ENCODE measurements at regions not wholly inside any gene's neighbourhood (a gene's known extent, or its start where the extent isn't known, plus 50 kb on each side); places are given as distances from the start of the nearest gene placed in this dataset.

DNA sequence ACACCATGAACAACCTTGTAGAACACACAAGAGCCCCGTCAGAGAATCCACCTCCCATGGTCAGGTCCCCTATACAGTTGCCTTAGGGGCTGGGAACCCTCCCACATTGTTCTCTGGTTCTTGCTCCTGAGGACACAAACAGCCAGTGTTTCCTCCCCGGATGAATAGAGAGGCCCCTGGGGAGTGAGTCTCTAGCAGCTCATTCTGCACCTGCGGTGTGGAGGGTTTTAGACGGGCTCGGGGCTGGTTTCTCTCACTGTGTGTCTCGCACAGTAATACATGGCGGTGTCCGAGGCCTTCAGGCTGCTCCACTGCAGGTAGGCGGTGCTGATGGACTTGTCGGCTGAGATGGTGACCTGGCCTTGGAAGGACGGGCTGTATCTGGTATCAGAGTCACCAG, 1052.1 kb downstream of the TMEM121 start:
- ATAC-seq (no peak), FAIRE-seq (no peak), DNase-seq (ENCODE audit: low read depth in 1 of 2, low spot score in 1 of 2) (no peak)
- Histone ChIP-seq H3K9me3 (no peaks in the 10 kb centered on the region), H3K4me2 (no peak overlapping the region), H3K4me1 (no peaks in the 10 kb centered on the region), H3K4me3 (no peak overlapping the region), H3K27ac (no peak overlapping the region)
- ChIA-PET CTCF (no interaction called here), POLR2A (no interaction called here)
- 22% methylated on average over 9 of the region's 11 CpGs for WGBS (ENCODE audit: missing lambda C conversion rate)
- no peak for TF ChIP-seq CBX2 (IDR thresholded peaks at IDR 0.05; ENCODE audit: borderline replicate concordance, low read depth)
- TF ChIP-seq, protein P1, sequence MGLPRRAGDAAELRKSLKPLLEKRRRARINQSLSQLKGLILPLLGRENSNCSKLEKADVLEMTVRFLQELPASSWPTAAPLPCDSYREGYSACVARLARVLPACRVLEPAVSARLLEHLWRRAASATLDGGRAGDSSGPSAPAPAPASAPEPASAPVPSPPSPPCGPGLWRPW (IDR thresholded peaks at IDR 0.05), result no peak
- no peak for TF ChIP-seq CEBPB (IDR thresholded peaks at IDR 0.05)
- TF ChIP-seq MYC (IDR thresholded peaks at IDR 0.05; ENCODE audit: borderline replicate concordance, low read length), result no peak
- TF ChIP-seq CHD2 (IDR thresholded peaks at IDR 0.05; ENCODE audit: low read length, partially characterized antibody), result no peak
- TF ChIP-seq MAFK (IDR thresholded peaks at IDR 0.05; ENCODE audit: partially characterized antibody), result no peak
- no peak for TF ChIP-seq HOXB5 (CRISPR knock-in tag; IDR thresholded peaks at IDR 0.05)
- TF ChIP-seq KDM1A (IDR thresholded peaks at IDR 0.05; ENCODE audit: low read depth), result no peak
- TF ChIP-seq EHF (CRISPR knock-in tag; IDR thresholded peaks at IDR 0.05), result no peak
- no peak for TF ChIP-seq HEYL (CRISPR knock-in tag; IDR thresholded peaks at IDR 0.05)
- TF ChIP-seq RFX5 (IDR thresholded peaks at IDR 0.05), result no peak

DNA sequence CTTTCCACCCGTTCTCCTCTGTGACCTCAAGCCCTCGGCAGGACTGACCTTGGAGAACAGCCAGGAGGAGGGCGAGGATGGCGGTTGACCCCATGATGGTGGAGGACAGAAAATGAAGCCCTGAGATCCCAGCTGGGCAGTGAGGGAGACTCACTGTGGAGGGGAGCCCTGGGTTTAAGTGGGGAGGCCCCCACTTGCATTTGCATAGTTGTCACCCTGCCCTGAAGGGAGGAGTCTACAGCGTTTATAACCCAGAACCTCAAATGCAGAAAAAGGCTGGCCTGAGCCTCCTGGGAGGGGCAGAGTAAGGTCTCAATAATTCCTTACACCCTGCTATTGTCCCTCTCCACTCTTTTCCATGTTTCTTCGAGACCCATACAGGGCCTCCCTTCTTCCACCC, 1052.7 kb downstream of the TMEM121 start:
- FAIRE-seq (no peak), ATAC-seq (no peak), DNase-seq (ENCODE audit: low read depth in 1 of 2, low spot score in 1 of 2) (no peak)
- Histone ChIP-seq H3K27ac (no peak overlapping the region), H3K4me1 (no peaks in the 10 kb centered on the region), H3K9me3 (no peaks in the 10 kb centered on the region), H3K4me3 (no peak overlapping the region), H3K4me2 (no peak overlapping the region)
- CTCF ChIA-PET, result no interaction called here
- TF ChIP-seq NFE2L2 (conservative IDR thresholded peaks at IDR 0.05; ENCODE audit: low read length) (no peak), CHD4 (IDR thresholded peaks at IDR 0.05; ENCODE audit: borderline replicate concordance) (no peak), TP53 (CRISPR knock-in tag; IDR thresholded peaks at IDR 0.05) (no peak), PHF8 (IDR thresholded peaks at IDR 0.05; ENCODE audit: borderline replicate concordance, low read depth) (no peak), BHLHE40 (IDR thresholded peaks at IDR 0.05; ENCODE audit: low read depth, low read length) (no peak), FOSL2 (IDR thresholded peaks at IDR 0.05) (no peak), FOSL2 (CRISPR knock-in tag; IDR thresholded peaks at IDR 0.05) (no peak), POLR2A (IDR thresholded peaks at IDR 0.05; ENCODE audit: low read length) (no peak), KDM1A (IDR thresholded peaks at IDR 0.05; ENCODE audit: low read depth) (no peak), NR3C1 (IDR thresholded peaks at IDR 0.05) (no peak), MAFK (IDR thresholded peaks at IDR 0.05; ENCODE audit: partially characterized antibody) (no peak), ZC3H11A (IDR thresholded peaks at IDR 0.05) (no peak)
- TF ChIP-seq, protein P2, sequence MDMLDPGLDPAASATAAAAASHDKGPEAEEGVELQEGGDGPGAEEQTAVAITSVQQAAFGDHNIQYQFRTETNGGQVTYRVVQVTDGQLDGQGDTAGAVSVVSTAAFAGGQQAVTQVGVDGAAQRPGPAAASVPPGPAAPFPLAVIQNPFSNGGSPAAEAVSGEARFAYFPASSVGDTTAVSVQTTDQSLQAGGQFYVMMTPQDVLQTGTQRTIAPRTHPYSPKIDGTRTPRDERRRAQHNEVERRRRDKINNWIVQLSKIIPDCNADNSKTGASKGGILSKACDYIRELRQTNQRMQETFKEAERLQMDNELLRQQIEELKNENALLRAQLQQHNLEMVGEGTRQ (IDR thresholded peaks at IDR 0.05), result no peak
- TF ChIP-seq, protein P3, sequence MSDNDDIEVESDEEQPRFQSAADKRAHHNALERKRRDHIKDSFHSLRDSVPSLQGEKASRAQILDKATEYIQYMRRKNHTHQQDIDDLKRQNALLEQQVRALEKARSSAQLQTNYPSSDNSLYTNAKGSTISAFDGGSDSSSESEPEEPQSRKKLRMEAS (IDR thresholded peaks at IDR 0.05), result no peak
- POLR2A ChIA-PET, result no interaction called here
- 21% methylated on average over 5 of the region's 6 CpGs for WGBS (ENCODE audit: missing lambda C conversion rate)

DNA sequence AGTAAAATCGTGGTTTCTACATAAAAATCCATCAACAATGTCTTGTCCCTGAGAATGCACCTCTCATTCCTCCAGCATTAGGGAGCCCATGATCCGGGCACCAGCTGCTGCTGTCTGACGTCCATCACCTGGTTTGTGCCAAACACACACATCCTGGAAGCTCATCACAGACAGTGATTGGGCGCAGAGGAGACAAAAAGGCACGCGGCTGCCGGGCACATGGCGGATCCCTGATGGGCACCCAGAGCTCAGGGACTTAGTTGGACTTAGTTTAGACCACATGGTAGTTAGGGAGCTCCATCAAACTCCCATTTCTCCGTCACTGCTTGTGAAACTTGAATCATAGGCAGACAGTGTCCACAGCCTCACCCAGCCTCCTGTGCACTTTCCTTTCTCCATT, 1059.3 kb downstream of the TMEM121 start:
- H3K9me3 ChIP-seq, result no peaks in the 10 kb centered on the region
- ChIA-PET CTCF (no interaction called here), POLR2A (no interaction called here)
- H3K4me2 ChIP-seq, result no peak overlapping the region
- no peak for ATAC-seq
- 16% methylated on average over 9 of the region's 9 CpGs for WGBS (ENCODE audit: missing lambda C conversion rate)
- no peak overlapping the region for H3K4me3 ChIP-seq
- TF ChIP-seq MAFK (IDR thresholded peaks at IDR 0.05; ENCODE audit: partially characterized antibody) (no peak), RCOR1 (IDR thresholded peaks at IDR 0.05; ENCODE audit: low read depth, low read length) (no peak), CEBPB (IDR thresholded peaks at IDR 0.05) (no peak), MAZ (IDR thresholded peaks at IDR 0.05; ENCODE audit: borderline replicate concordance, low read depth, low read length) (no peak), ZC3H11A (IDR thresholded peaks at IDR 0.05) (no peak)
- no peak for FAIRE-seq
- no peaks in the 10 kb centered on the region for H3K4me1 ChIP-seq
- no peak overlapping the region for H3K27ac ChIP-seq
- no peak for DNase-seq (ENCODE audit: low read depth in 1 of 2, low spot score in 1 of 2)
